DND-41 (cell line): ENCODE measurements at regions not wholly inside any gene's neighbourhood (a gene's known extent, or its start where the extent isn't known, plus 50 kb on each side); places are given as distances from the start of the nearest gene placed in this dataset.

Experiments used
- CTCF ChIP-seq: IDR thresholded peaks from 2 replicates; pipeline ENCODE4 v1.5.1; 2012; ENCODE audit warnings: borderline replicate concordance, low read length, moderate library complexity, mild to moderate bottlenecking; ENCODE audit not compliant: poor library complexity, severe bottlenecking; ENCODE audit errors: extremely low read depth
- EZH2 ChIP-seq: IDR thresholded peaks from 3 replicates; pipeline ENCODE4 v1.6.1; 2012; ENCODE audit warnings: borderline replicate concordance, low read depth, mild to moderate bottlenecking, moderate library complexity, low read length, inconsistent platforms; ENCODE audit not compliant: severe bottlenecking

GRCh38 chr5:67305913-67306710 is 109.5 kb upstream of the CD180 start:
- TF ChIP-seq EZH2 (no peak), CTCF (no peak)
